ENCODE measurements at regions not wholly inside any gene's neighbourhood (a gene's known extent, or its start where the extent isn't known, plus 50 kb on each side); places are given as distances from the start of the nearest gene placed in this dataset.
"Not testable (repeated sequence)": the region's sequence is repeated elsewhere in the genome, so short reads cannot be mapped to it uniquely, and the experiment has no call there.

DNA sequence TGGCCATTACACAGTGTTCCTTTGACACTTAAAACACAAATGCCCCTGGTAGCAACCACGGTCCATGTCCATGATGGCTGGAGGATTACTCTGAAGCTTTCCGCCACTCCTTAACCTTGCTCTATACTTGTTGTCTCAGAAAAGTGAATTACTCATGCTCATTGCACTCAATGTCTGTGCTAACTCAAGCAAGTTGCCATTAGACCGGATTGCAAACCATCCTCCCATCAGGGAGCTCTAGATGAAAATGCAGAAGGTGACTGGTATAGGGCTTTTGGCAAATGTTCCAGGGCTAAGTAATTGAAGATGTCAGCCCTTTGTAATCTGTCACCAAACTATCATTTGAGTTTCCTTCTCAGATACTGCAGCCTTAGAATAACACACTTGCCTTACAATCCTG, 1288.3 kb upstream of the B3GALT2 start:
- DNase-seq, result no peak

DNA sequence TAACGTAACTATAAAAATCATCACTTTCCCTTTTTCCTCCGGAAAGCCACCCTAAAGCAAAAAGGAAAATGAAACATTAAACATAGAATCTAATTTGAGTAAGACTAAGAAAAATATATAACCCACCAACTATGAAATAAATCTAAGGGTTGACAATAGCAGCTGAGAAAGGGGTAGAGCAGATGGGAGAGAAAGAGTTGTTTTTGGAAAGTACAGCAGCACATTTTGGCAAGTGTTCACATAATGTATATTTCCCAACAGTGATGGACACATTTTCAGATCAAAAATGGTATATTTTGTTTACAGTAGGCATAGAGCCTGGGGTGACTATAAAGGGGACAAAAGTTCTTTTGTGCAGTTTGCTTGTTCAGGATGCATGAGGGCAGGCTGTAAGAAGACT, 1287.4 kb upstream of the B3GALT2 start:
- DNase-seq, result no peak

- DNase-seq, result no peak
Measured at GRCh38 chr1:194469282-194469681, 1282.9 kb upstream of the B3GALT2 start.

DNA sequence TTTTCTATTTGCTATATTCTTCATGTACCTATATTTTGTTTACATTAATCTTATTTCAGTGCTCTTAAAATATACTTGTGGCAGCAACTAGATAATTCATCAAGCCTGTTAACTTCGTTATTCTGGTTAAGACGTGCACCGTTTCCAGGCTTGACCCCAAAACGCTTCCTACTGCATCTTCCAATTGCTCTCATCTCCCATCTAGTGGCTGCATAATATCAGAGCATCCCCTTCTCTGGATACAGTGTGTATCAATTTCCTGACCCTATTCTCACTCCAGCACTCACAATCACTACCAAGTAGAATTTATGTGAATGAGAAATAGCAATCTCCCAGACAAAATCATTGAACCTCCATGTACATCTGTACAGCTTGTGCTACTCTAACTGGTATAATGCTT, 1280.3 kb upstream of the B3GALT2 start:
- DNase-seq, result no peak

GRCh38 chr1:194447636-194448035, 1261.2 kb upstream of the B3GALT2 start:
- DNase-seq, result no peak

DNA sequence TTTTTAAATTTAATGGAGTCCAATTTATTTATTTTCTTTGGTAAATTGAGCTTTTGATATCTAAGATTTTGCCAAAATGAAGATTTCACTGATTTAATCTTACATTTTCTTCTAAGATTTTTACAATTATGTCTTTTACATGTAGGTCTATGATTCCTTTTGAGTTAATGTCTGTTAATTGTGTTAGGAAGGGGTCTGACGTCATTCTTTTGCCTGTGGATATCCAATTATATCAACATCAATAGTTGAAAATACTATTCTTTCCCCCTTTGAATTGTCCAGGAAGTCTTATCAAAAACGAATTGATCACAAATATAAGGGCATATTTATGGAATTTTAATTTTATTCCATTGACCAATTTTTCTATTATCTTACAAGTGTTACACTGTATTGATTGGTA, 1258.8 kb upstream of the B3GALT2 start:
- DNase-seq, result no peak

GRCh38 chr1:194442901-194443575, 1256.6 kb upstream of the B3GALT2 start:
- DNase-seq, result no peak

GRCh38 chr1:194437135-194437534, 1250.7 kb upstream of the B3GALT2 start:
- DNase-seq, result no peak

DNA sequence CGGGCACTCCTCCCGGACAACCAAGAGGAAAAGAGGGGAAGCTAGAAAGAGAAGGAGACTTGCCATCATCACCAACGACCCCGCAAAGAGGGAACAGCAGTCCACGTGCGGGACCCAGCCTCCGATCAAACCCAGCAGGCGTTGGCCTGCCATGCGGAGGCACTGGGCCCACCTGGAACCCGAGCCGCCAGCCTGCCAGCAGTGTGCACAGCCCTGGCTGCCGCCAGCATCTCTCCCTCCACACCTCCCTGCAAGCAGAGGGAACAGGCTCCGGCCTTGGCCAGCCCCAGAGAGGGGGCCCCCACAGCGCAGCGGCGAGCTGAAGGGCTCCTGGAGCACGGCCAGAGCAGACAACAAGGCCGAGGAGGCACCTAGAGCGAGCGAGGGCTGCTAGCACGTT, 1244.7 kb upstream of the B3GALT2 start:
- DNase-seq, result no peak

- no peak for DNase-seq
Measured at GRCh38 chr1:194420706-194421105, 1234.3 kb upstream of the B3GALT2 start.

DNA sequence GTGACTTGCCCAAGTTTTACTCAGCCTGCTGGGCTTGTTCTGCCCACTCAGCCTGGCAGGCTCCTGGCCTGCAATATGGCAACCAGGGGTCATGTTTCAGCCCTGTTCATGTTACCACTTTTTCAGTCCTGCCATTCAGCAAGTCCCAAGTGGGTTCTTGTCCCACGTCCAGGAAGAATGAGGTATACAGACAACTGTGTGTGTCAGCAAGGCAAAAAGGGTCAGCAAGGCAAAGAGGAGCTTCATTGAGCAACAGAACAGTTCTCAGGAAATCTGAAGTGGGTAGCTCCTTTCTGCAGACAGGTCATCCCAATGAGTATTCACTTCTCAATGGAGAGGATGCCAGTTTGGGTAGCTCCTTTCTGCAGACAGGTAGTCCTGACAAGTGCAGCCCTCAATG, 1233.3 kb upstream of the B3GALT2 start:
- DNase-seq, result no peak

DNA sequence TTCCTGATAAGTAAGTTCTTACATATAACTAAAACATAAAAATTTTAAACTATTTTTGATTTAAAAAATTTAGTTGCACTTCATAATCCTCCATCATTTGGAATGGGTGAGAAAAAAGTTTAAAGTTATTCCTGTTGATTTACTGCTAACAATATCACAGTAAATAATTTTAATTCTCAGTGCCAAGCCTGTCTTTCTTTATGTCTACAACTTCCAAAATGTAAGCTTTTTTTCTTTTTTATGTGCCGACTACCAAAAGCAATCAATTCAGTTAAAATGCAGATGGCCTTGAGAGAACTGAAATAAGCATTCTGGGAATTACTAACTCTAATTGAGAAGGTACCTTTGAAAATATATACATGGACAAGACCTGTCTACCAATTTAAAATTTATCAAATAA, 1224.3 kb upstream of the B3GALT2 start:
- DNase-seq, result no peak

DNA sequence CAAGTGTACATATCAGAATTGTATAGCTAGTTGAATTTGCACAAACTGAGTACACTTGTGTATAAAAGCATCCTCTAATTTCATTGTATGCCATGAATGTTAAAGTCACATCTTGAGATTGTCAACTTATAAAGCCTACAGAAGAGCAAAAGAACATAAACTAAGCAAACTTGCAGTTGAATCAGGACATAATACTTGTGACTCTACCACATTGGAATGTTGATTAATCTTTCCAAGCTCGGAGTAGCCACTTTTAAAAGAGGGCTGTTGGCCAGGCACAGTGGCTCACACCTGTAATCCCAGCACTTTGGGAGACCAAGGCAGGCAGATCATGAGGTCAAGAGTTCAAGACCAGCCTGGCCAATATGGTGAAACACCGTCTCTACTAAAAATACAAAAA, 1220.8 kb upstream of the B3GALT2 start:
- not testable (repeated sequence) for DNase-seq

DNA sequence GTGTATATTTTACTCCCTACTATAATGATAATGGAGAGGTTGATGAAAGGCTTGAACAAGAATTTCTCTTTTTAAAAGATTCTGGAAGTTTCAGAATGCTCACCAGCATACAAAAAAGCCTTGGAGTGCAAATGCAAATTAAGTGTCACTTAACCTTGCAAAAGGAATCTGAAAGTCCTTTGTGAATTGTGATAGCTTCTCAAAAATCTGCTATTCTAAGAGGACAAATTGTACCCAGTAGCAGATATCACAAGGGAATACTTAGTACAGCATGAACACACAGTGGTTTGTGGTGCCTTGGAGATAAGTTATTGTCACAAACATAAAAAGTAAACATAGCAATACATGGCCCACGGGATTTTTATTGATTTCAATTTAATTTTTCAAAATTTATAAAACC, 1208.3 kb upstream of the B3GALT2 start:
- DNase-seq, result no peak

- DNase-seq, result no peak
Measured at GRCh38 chr1:194387531-194387930, 1201.1 kb upstream of the B3GALT2 start.

- DNase-seq, result no peak
Measured at GRCh38 chr1:194378517-194378916, 1192.1 kb upstream of the B3GALT2 start.

- DNase-seq, result no peak
Measured at GRCh38 chr1:194374649-194375048, 1188.2 kb upstream of the B3GALT2 start.

GRCh38 chr1:194372266-194372665, 1185.9 kb upstream of the B3GALT2 start:
- no peak for DNase-seq

DNA sequence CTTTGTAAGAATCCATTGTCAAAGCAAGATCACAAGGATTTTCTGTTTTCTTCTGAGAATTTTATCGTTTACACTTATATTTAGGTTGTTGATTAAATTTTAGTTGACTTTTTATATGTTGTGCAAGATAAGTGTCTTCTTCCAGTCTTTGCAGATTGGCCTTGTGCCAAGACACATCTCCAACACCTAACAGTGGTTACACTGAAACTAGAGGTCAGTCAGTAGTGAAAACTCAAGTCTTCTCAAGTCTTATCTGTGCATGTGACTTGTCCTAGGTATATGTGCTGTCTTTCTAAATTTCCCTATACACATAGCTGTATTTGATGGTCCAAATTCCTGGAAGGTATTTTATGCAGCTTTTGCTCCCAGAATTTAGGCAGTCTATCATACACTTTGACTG, 1183.2 kb upstream of the B3GALT2 start:
- no peak for DNase-seq

DNA sequence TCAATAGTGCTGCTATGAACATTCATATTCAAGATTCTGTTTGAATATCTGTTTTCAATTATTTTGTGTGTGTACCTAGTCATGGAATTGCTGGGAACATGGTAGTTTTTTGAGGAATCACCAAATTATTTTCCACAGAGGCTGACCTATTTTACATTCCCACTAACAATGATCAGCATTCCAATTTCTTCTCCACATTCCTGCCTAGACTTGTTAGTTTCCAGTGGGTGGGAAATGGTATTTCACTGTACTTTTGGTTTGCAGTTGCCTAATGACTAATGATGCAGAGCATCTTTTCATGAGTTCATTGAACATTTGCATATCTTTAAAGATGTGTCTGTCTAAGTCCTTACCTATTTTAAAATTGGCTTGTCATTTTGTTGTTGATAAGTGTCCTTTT, 1182.6 kb upstream of the B3GALT2 start:
- no peak for DNase-seq

DNA sequence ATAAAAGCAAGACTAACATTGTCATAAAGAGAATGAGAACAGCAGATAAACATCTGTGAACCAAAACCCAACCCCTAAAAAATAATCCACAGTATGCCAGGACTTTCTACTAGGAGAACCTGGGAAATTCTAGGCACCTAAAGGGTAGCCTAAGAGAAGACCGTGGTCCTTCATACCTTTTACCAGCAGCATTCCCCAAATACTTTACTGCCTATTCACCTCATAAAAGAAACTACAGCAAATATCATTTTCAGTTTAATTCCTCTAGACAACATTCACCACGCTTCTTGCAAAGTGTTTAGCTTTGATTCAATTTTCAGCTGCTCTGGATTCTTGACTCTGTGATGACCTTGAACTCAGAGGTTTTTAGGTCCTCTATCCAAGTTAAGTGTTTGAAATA, 1180.7 kb upstream of the B3GALT2 start:
- DNase-seq, result no peak

- no peak for DNase-seq
Measured at GRCh38 chr1:194366705-194367104, 1180.3 kb upstream of the B3GALT2 start.

- DNase-seq, result no peak
Measured at GRCh38 chr1:194362327-194362726, 1175.9 kb upstream of the B3GALT2 start.

DNA sequence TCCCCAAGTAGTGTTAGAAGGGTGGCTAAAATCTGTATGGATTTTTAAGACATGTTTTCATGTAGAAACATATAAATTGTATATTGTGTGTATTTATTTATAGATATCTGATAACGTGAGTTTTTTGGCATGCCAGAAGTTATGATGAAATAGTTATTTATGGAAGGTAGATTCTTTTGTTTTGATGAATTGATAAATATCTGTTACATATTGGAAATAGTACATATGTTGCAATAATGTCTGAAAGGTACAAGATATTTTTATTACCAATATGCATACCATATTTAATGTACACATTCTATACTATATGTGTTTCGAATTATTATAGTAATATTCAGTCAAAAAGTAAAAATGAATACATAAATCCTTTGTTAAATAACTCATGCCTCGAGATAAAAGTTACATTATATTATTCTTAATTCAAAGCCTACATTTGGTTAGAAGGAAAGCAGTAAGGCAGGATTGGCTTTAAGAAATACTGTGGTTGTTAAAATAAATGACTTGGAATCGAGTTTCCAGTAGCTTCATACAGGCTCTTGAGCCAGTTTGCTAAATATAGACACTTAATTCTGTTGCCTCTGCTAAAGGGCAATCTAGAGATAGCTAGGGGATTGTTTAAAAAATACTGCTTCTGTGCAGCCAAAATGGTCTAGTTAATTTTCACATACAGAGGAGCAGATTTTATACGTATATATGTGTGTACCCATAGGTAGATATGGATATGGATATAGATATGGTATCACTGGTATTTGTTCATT, 1175.1 kb upstream of the B3GALT2 start:
- DNase-seq, result no peak

DNA sequence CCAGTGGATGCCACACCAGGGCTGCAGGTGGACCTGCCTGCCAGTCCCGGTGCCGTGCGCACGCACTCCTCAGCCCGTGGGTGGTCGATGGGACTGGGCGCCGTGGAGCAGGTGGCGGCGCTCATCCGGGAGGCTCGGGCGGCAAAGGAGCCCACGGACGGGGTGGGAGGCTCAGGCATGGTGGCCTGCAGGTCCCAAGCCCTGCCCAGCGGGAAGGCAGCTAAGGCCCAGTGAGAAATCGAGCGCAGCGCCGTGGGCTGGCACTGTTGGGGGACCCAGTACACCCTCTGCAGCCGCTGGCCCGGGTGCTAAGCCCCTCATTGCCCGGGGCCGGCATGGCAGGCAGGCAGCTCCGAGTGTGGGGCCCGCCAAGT, 1171.8 kb upstream of the B3GALT2 start:
- DNase-seq, result no peak

Data from RPMI8226 (cell line).